Smooth muscle cell (in vitro differentiated cells): ENCODE measurements at regions not wholly inside any gene's neighbourhood (a gene's known extent, or its start where the extent isn't known, plus 50 kb on each side); places are given as distances from the start of the nearest gene placed in this dataset.

Experiments used
- DNase-seq: peaks from one replicate; lab custom pipeline; 2025; ENCODE audit not compliant: unreplicated experiment; lab: John Stamatoyannopoulos, UW
- H2AFZ ChIP-seq: fragments of 200-600 bp; sonication (generic); 2 replicates; pipeline ENCODE4 v1.6.0; 2016; ENCODE audit warnings: antibody characterized with exemption, low read depth, mild to moderate bottlenecking
- H3F3A ChIP-seq: fragments of 200-600 bp; sonication (generic); 2 replicates; pipeline ENCODE4 v1.6.0; 2017; ENCODE audit warnings: antibody characterized with exemption, low read depth
- H3K27ac ChIP-seq: fragments of 200-600 bp; sonication (generic); 2 replicates; pipeline ENCODE4 v1.5.1; 2016; ENCODE audit warnings: low read depth, mild to moderate bottlenecking
- H3K27me3 ChIP-seq: fragments of 200-600 bp; sonication (generic); 2 replicates; pipeline ENCODE4 v1.6.1; 2016; ENCODE audit warnings: low read depth, mild to moderate bottlenecking
- H3K36me3 ChIP-seq: fragments of 200-600 bp; sonication (generic); 2 replicates; pipeline ENCODE4 v1.5.1; 2016; ENCODE audit warnings: low read depth
- H3K4me1 ChIP-seq: fragments of 200-600 bp; sonication (generic); 2 replicates; pipeline ENCODE4 v1.5.1; 2016; ENCODE audit warnings: low read depth
- H3K4me2 ChIP-seq: fragments of 200-600 bp; sonication (generic); 2 replicates; pipeline ENCODE4 v1.6.0; 2016; ENCODE audit warnings: mild to moderate bottlenecking
- H3K4me3 ChIP-seq: fragments of 200-600 bp; sonication (generic); 2 replicates; pipeline ENCODE4 v1.5.1; 2016; ENCODE audit warnings: mild to moderate bottlenecking
- H3K79me2 ChIP-seq: fragments of 200-600 bp; sonication (generic); 2 replicates; pipeline ENCODE4 v1.6.0; 2016; ENCODE audit warnings: low read depth, mild to moderate bottlenecking
- H3K9ac ChIP-seq: fragments of 200-600 bp; sonication (generic); 2 replicates; pipeline ENCODE4 v1.6.0; 2016; ENCODE audit warnings: low read depth
- H3K9me3 ChIP-seq: fragments of 200-600 bp; sonication (generic); replicated peaks from 2 replicates; pipeline ENCODE4 v1.5.1; 2016; ENCODE audit warnings: low read depth
- H4K20me1 ChIP-seq: fragments of 200-600 bp; sonication (generic); 2 replicates; pipeline ENCODE4 v1.6.0; 2016; ENCODE audit warnings: low read depth
- WGBS: methylation state at CpG from one replicate; pipeline ENCODE4 v1.1.7; 2016; ENCODE audit warnings: low lambda C conversion rate; 5-methylcytosine and 5-hydroxymethylcytosine counted together
- TF ChIP-seq, protein P1 (sequence below): fragments of 200-600 bp; sonication (generic); IDR thresholded peaks from 2 replicates; pipeline ENCODE4 v1.5.1; 2017; ENCODE audit warnings: borderline replicate concordance, mild to moderate bottlenecking, antibody characterized with exemption; ENCODE audit not compliant: insufficient read depth, poor library complexity, severe bottlenecking

GRCh38 chr6:166743406-166744222, 116.6 kb upstream of the RPS6KA2 start:
- Histone ChIP-seq H3K79me2 (no peaks in the 10 kb centered on the region), H2AFZ (no peak overlapping the region), H3K4me1 (peaks cover 9% of the 10 kb centered on the region), H3K4me3 (no peak overlapping the region), H3K9ac (no peak overlapping the region), H3K36me3 (no peaks in the 10 kb centered on the region), H4K20me1 (no peaks in the 10 kb centered on the region), H3K27ac (no peak overlapping the region), H3K27me3 (no peaks in the 10 kb centered on the region), H3K9me3 (no peaks in the 10 kb centered on the region), H3K4me2 (no peak overlapping the region), H3F3A (no peaks in the 10 kb centered on the region)
- no peak for DNase-seq
- 72% methylated on average over 21 of the region's 21 CpGs for WGBS
- TF ChIP-seq, protein P1, sequence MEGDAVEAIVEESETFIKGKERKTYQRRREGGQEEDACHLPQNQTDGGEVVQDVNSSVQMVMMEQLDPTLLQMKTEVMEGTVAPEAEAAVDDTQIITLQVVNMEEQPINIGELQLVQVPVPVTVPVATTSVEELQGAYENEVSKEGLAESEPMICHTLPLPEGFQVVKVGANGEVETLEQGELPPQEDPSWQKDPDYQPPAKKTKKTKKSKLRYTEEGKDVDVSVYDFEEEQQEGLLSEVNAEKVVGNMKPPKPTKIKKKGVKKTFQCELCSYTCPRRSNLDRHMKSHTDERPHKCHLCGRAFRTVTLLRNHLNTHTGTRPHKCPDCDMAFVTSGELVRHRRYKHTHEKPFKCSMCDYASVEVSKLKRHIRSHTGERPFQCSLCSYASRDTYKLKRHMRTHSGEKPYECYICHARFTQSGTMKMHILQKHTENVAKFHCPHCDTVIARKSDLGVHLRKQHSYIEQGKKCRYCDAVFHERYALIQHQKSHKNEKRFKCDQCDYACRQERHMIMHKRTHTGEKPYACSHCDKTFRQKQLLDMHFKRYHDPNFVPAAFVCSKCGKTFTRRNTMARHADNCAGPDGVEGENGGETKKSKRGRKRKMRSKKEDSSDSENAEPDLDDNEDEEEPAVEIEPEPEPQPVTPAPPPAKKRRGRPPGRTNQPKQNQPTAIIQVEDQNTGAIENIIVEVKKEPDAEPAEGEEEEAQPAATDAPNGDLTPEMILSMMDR, result no peak

DNA sequence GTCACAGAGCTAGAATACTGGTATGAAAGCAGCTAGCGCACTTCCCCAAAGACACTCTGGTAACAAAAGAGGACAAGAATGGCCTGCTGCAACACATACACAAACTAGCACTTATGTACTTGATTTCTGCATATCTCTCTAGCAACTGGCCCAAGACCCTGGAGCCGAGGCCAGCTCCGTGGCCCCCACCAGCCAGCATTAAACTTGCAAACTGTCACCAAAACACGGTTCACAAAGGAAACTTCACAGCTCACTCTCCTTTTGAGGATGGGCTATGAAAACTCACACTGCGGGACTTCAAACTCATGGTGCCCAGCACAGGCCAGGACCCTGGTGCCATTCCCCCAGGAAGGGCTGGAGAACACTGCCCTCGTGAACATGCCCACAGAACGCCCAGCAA, 115.9 kb upstream of the RPS6KA2 start:
- no peak overlapping the region for H2AFZ ChIP-seq
- peaks cover 9% of the 10 kb centered on the region for H3K4me1 ChIP-seq
- H3K9ac ChIP-seq, result no peak overlapping the region
- TF ChIP-seq, protein P1, result no peak
- 98% methylated on average over 7 of the region's 7 CpGs for WGBS
- no peaks in the 10 kb centered on the region for H3K27me3 ChIP-seq
- no peak overlapping the region for H3K4me2 ChIP-seq
- H3F3A ChIP-seq, result no peaks in the 10 kb centered on the region
- no peak for DNase-seq
- H3K4me3 ChIP-seq, result no peak overlapping the region
- H3K27ac ChIP-seq, result no peak overlapping the region
- no peaks in the 10 kb centered on the region for H3K79me2 ChIP-seq
- no peaks in the 10 kb centered on the region for H3K9me3 ChIP-seq
- H3K36me3 ChIP-seq, result no peaks in the 10 kb centered on the region
- no peaks in the 10 kb centered on the region for H4K20me1 ChIP-seq

DNA sequence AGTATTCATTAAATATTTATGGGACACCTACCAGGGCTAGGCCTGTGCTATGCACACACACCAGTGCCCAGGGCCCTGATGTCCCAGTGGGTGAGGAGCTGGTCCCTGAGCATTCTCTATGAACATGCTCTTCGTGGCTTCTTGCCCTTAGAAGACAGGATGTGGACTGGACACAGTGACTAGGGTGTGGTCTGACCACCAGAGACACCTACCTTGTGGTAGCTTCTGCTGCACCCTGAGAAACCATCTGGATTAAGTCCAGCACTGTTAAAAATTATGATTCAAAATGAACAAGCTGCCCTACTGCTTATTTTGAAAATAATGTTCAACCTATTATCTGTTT, 112.9 kb upstream of the RPS6KA2 start:
- Histone ChIP-seq H3K27ac (peak overlapping the region; percentile 58), H3K4me2 (peak overlapping the region; percentile 30), H3F3A (no peaks in the 10 kb centered on the region), H3K36me3 (no peaks in the 10 kb centered on the region), H3K9me3 (no peaks in the 10 kb centered on the region), H3K79me2 (no peaks in the 10 kb centered on the region), H4K20me1 (no peaks in the 10 kb centered on the region), H3K4me1 (peaks cover 20% of the 10 kb centered on the region), H3K4me3 (no peak overlapping the region), H3K27me3 (no peaks in the 10 kb centered on the region), H2AFZ (peak overlapping the region; percentile 0), H3K9ac (no peak overlapping the region)
- TF ChIP-seq, protein P1, result no peak
- DNase-seq, result no peak
- WGBS, result 82% methylated on average over 1 of the region's 1 CpG
